SIG-M5 treated with dmso at 0.1 percent for 504 hours (cell line): ENCODE measurements at regions not wholly inside any gene's neighbourhood (a gene's known extent, or its start where the extent isn't known, plus 50 kb on each side); places are given as distances from the start of the nearest gene placed in this dataset.
"Not testable (repeated sequence)": the region's sequence is repeated elsewhere in the genome, so short reads cannot be mapped to it uniquely, and the experiment has no call there.

Experiments used
- DNase-seq: peaks from one replicate; lab custom pipeline; 2025; ENCODE audit not compliant: unreplicated experiment; lab: John Stamatoyannopoulos, UW

DNA sequence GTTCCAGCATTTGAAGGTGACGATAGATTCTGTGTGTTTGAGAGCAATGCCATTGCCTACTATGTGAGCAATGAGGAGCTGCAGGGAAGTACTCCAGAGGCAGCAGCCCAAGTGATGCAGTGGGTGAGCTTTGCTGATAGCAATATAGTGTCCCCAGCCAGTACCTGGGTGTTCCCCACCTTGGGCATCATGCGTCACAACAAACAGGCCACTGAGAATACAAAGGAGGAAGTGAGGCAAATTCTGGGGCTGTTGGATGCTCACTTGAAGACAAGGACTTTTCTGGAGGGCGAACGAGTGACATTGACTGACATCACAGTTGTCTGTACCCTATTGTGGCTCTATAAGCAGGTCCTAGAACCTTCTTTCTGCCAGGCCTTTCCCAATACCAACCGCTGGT, 142.0 kb downstream of the PLS3 start:
- no peak for DNase-seq

DNA sequence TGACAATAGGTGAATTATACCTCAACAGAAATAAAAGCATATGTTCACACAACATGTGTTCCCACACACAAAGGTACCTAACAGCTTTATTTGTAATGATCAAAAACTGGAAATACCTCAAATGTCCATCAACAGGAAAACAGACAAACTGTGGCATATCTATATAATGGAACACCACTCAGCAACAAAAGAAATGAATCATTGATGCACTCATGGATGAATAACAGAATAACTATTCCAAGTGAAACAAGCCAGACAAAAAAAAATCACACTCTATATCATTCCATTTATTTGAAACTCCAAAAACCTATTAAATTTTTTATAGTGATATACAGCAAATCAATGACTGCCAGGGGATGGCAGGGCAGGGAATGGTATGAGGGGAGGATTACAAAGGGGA, 148.1 kb downstream of the PLS3 start:
- no peak for DNase-seq

DNA sequence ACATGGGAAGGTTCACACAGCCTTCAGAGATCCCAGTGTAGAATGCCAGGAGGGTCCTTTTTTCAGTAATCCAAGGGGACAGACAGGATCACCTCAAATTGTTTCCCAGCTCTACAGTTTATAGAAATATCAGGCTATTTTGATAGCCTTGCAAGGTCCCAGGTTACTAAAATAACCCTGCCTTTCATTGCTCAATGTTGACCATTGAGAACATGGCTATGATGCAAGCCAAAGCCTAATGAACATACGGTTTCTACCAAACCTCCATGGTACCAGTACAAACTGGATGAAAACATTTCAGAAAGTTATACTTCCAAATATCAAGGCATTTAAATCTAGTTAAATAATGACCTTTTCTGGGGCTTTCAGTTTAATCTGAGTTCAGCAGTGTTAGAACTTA, 151.5 kb downstream of the PLS3 start:
- no peak for DNase-seq

DNA sequence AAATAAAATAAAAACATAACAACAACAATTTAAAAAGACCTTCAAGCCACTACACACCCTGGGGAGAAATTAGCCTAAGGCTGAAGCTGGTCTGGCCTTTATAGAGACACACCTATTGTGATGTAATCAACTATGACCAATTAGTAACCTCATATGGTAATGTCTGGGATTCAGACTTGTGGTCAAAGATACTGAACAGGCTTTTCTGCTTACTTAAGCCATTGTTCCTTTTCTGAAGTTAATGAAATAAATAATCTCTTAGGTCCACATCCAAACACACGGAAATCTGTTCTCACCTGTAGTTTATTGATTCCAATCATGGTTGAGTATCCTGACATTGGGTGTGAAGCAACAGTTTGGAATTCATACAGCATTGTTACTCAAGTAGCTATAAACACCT, 152.5 kb downstream of the PLS3 start:
- peak; percentile 6 for DNase-seq

DNA sequence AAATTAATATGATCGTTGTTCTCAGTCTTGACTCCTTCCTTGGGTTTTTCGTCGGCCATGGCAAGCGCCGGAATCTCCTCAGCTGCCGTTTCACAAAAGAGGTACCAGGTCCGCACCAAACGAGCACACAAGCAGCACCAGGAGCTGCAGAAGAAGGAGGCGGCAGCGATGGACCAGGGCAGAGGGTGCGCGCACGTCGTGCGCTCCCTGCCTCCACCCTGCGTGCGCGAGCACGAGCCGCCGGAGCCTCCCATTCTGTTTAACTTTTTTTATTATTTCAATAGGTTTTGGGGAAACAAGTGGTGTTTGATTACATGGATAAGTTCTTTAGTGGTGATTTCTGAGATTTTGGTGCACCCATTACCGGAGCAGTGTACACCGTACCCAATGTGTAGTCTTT, 158.2 kb downstream of the PLS3 start:
- DNase-seq, result no peak

DNA sequence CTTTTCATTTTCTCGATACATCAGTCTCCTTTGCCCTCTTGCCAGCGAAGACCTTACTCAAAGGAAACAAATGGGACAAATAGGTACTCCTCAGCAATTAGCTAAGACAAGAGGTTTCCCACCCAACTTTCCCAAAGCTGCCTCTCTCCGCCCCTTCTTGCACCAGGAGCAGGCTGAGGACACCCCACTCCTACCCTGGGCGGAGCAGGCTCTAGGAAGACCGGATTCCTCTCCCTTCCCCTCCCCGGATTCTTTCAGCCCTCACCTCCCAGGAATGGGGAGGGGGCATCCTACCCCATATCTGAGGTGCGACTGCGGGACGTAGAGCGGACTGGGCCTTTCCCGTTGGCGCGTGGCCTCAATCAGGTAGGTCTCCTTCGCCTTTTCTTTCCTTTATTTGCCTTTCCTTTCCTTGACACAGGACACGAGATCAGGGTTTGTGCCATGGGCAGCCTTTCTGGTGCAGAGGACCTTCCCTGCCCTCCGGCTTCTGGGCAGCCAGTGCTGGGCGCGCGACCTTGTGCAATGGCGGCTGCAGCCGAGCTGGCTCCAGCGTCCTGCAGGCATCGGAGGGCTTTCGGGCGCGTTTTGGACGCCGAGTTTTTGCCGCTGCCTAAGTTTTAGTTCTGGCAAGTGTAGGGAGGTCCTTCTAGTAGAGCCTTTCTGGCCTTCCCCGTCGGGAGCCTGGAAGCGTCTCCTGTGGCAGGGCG, 161.9 kb downstream of the PLS3 start:
- not testable (repeated sequence) for DNase-seq

DNA sequence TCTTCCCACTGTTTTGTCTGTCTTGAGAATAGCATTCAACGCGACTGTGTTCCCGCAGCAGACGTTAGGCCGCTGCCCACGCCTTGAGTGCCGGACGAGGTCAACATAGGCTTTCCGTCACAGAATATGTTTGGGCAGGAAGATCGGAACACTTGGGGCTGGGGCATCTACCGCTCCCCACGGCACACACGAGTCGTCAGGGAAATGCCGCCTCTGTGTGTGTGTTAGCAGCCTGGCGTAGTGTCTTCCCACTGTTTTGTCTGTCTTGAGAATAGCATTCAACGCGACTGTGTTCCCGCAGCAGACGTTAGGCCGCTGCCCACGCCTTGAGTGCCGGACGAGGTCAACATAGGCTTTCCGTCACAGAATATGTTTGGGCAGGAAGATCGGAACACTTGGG, 164.4 kb downstream of the PLS3 start:
- DNase-seq, result not testable (repeated sequence)

DNA sequence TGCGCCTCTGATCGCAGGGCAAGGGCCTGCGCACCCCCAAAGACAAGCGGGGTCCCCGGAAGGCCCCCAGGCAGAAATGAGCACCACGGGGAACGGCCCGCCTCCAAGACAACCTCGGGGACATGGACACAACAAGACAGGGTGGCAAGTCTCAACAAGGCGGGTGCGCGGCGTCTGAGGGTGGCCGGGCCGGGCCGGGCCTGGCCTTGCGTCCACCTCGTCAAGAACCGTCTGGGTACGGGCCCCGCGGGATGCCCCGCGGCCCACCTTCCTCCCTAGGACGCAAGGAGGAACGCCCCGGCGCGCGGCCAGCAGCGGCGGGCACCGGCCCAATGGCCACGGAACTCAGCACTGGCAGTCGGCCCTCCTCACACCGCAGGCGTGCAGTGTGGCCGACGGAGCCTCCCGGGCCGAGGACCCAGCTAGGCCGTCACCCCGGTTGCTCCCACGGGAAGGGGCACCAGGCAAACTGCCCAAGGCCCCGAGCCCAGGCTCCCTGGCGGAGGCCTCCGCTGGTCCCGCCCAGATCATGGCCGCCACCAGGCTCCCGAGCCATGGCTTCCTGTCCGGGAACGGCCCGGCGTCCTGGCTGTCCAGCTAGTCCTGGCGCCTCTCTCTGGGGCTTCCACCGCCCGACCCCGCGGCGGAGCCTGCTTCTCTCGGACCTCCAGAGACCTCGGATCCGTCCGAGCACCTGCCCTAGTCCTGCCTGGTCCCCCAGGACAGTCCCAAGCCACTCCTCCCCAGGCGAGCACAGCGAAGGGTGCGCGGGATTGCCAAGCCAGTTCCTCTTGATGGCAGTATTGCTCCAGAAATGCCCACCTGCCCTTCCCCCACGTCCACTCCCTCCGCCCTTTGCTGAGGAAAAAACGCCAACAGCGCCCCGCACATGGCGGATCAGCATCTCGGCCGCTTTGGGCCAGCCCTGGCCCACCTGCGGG, 167.1 kb downstream of the PLS3 start:
- DNase-seq, result not testable (repeated sequence)

DNA sequence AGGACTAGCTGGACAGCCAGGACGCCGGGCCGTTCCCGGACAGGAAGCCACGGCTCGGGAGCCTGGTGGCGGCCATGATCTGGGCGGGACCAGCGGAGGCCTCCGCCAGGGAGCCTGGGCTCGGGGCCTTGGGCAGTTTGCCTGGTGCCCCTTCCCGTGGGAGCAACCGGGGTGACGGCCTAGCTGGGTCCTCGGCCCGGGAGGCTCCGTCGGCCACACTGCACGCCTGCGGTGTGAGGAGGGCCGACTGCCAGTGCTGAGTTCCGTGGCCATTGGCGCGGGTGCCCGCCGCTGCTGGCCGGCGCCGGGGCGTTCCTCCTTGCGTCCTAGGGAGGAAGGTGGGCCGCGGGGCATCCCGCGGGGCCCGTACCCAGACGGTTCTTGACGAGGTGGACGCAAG, 171.6 kb downstream of the PLS3 start:
- DNase-seq, result not testable (repeated sequence)

DNA sequence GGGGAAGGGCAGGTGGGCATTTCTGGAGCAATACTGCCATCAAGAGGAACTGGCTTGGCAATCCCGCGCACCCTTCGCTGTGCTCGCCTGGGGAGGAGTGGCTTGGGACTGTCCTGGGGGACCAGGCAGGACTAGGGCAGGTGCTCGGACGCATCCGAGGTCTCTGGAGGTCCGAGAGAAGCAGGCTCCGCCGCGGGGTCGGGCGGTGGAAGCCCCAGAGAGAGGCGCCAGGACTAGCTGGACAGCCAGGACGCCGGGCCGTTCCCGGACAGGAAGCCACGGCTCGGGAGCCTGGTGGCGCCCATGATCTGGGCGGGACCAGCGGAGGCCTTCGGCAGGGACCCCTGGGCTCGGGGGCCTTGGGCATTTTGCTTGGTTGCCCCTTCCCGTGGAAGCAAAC, 174.3 kb downstream of the PLS3 start:
- DNase-seq, result not testable (repeated sequence)
